Mesenchymal stem cell (in vitro differentiated cells and primary cell): ENCODE measurements at regions not wholly inside any gene's neighbourhood (a gene's known extent, or its start where the extent isn't known, plus 50 kb on each side); places are given as distances from the start of the nearest gene placed in this dataset.

Experiments
- DNase-seq: peaks from one replicate; pipeline ENCODE4 v3.0.0-alpha.2; 2013
- H2AFZ ChIP-seq: one replicate; pipeline ENCODE4 v1.6.1; 2013; ENCODE audit warnings: low read depth, mild to moderate bottlenecking, control low read depth, inconsistent platforms, low read length, moderate library complexity
- H2AK5ac ChIP-seq: 2 replicates; pipeline ENCODE4 v1.6.1; 2013; ENCODE audit warnings: low read length, moderate library complexity, mild to moderate bottlenecking, inconsistent platforms; ENCODE audit not compliant: severe bottlenecking
- H2BK120ac ChIP-seq: one replicate; pipeline ENCODE4 v1.6.1; 2013; ENCODE audit warnings: low read depth, mild to moderate bottlenecking, inconsistent platforms, low read length, moderate library complexity
- H2BK12ac ChIP-seq, 2 experiments: one replicate each; pipeline ENCODE4 v1.6.1; 2013; ENCODE audit warnings: inconsistent platforms in 2 of 2, low read length in 2 of 2, mild to moderate bottlenecking in 2 of 2, moderate library complexity in 2 of 2, control low read depth in 1 of 2
- H2BK15ac ChIP-seq: one replicate; pipeline ENCODE4 v1.6.1; 2013; ENCODE audit warnings: mild to moderate bottlenecking, low read depth, inconsistent platforms; ENCODE audit not compliant: poor library complexity, severe bottlenecking
- H2BK5ac ChIP-seq: 2 replicates; pipeline ENCODE4 v1.6.1; 2013; ENCODE audit warnings: low read depth, mild to moderate bottlenecking, low read length, control low read depth, inconsistent platforms; ENCODE audit not compliant: poor library complexity, severe bottlenecking
- H3K14ac ChIP-seq, 2 experiments: one replicate each; pipeline ENCODE4 v1.6.1; 2013; ENCODE audit warnings: inconsistent platforms in 2 of 2, low read length in 2 of 2, control low read depth in 1 of 2, mild to moderate bottlenecking in 1 of 2, moderate library complexity in 1 of 2
- H3K18ac ChIP-seq, 2 experiments: one replicate each; pipeline ENCODE4 v1.6.1; 2013; ENCODE audit warnings: inconsistent platforms in 2 of 2, low read length in 2 of 2, control low read depth in 1 of 2, low read depth in 1 of 2, mild to moderate bottlenecking in 1 of 2
- H3K23ac ChIP-seq, 2 experiments: one replicate each; pipeline ENCODE4 v1.6.1; 2013; ENCODE audit warnings: inconsistent platforms in 2 of 2, low read length in 2 of 2, mild to moderate bottlenecking in 2 of 2, moderate library complexity in 2 of 2, control low read depth in 1 of 2
- H3K27ac ChIP-seq: 2 replicates; pipeline ENCODE4 v1.5.1; 2013; ENCODE audit warnings: mild to moderate bottlenecking, moderate library complexity, low read length, control low read depth, inconsistent platforms; ENCODE audit not compliant: poor library complexity, severe bottlenecking
- H3K27me3 ChIP-seq, 2 experiments: 2 replicates each; pipeline versions ENCODE4 v1.6.1 to v1.7.0; 2013; ENCODE audit warnings: low read length in 2 of 2, mild to moderate bottlenecking in 2 of 2, moderate library complexity in 2 of 2, control low read depth in 1 of 2, inconsistent platforms in 1 of 2; ENCODE audit not compliant: control insufficient read depth in 1 of 2, insufficient read depth in 1 of 2
- H3K36me3 ChIP-seq, 2 experiments: 2 replicates each; pipeline versions ENCODE4 v1.6.1 to v1.7.0; 2013; ENCODE audit warnings: low read length in 2 of 2, control low read depth in 1 of 2, inconsistent platforms in 1 of 2, low read depth in 1 of 2, mild to moderate bottlenecking in 1 of 2; ENCODE audit not compliant: insufficient read depth in 2 of 2, control insufficient read depth in 1 of 2
- H3K4ac ChIP-seq, 2 experiments: one replicate each; pipeline ENCODE4 v1.6.1; 2013; ENCODE audit warnings: inconsistent platforms in 2 of 2, low read length in 2 of 2, mild to moderate bottlenecking in 2 of 2, moderate library complexity in 2 of 2, control low read depth in 1 of 2, low read depth in 1 of 2
- H3K4me1 ChIP-seq: 2 replicates; pipeline ENCODE4 v1.6.1; 2013; ENCODE audit warnings: low read depth, low read length, control low read depth; ENCODE audit not compliant: control insufficient read depth, insufficient read depth
- H3K4me2 ChIP-seq: 2 replicates; pipeline ENCODE4 v1.6.1; 2013; ENCODE audit warnings: low read length, mild to moderate bottlenecking, inconsistent platforms; ENCODE audit not compliant: poor library complexity, severe bottlenecking
- H3K4me3 ChIP-seq, 2 experiments: 2 replicates each; pipeline versions ENCODE4 v1.5.1 to v1.7.0; 2013; ENCODE audit warnings: low read length in 2 of 2, mild to moderate bottlenecking in 2 of 2, control low read depth in 1 of 2, low read depth in 1 of 2; ENCODE audit not compliant: insufficient read depth in 1 of 2
- H3K79me1 ChIP-seq: replicated peaks from 2 replicates; pipeline ENCODE4 v1.6.1; 2013; ENCODE audit warnings: mild to moderate bottlenecking, control low read depth, low read length, inconsistent platforms; ENCODE audit not compliant: poor library complexity, severe bottlenecking
- H3K9ac ChIP-seq: 2 replicates; pipeline ENCODE4 v1.7.0; 2013; ENCODE audit warnings: mild to moderate bottlenecking, low read length, moderate library complexity
- H3K9me3 ChIP-seq: 2 replicates; pipeline ENCODE4 v1.7.0; 2013; ENCODE audit warnings: mild to moderate bottlenecking, low read length; ENCODE audit not compliant: control insufficient read depth
- H4K8ac ChIP-seq: one replicate; pipeline ENCODE4 v1.6.1; 2013; ENCODE audit warnings: inconsistent platforms, mild to moderate bottlenecking, low read length, moderate library complexity
- H4K91ac ChIP-seq: one replicate; pipeline ENCODE4 v1.6.1; 2013; ENCODE audit warnings: mild to moderate bottlenecking, low read length, inconsistent platforms
- WGBS: methylation state at CpG from one replicate; pipeline ENCODE4 v1.1.7; 2013; ENCODE audit warnings: mixed read lengths; 5-methylcytosine and 5-hydroxymethylcytosine counted together

- DNase-seq: no peak
- no peak overlapping the region for H3K18ac ChIP-seq
- H2BK15ac ChIP-seq: no peak overlapping the region
- no peak overlapping the region for H4K8ac ChIP-seq
- H3K23ac ChIP-seq: no peak overlapping the region
- no peak overlapping the region for H3K4ac ChIP-seq
- H2BK12ac ChIP-seq: no peak overlapping the region
- H3K27me3 ChIP-seq: no peaks in the 10 kb centered on the region
- H3K4me1 ChIP-seq: no peaks in the 10 kb centered on the region
- peaks cover 5% of the 10 kb centered on the region for H3K9me3 ChIP-seq
- no peak overlapping the region for H3K14ac ChIP-seq
- H3K79me1 ChIP-seq: no peaks in the 10 kb centered on the region
- no peak overlapping the region for H3K4me2 ChIP-seq
- WGBS: 86% methylated on average over 3 of the region's 3 CpGs
- H3K4me3 ChIP-seq: no peak overlapping the region
- no peaks in the 10 kb centered on the region for H3K36me3 ChIP-seq
- H2BK120ac ChIP-seq: no peak overlapping the region
- no peak overlapping the region for H4K91ac ChIP-seq
- no peak overlapping the region for H3K9ac ChIP-seq
- no peak overlapping the region for H2BK5ac ChIP-seq
- no peak overlapping the region for H2AK5ac ChIP-seq
- no peak overlapping the region for H3K27ac ChIP-seq
- no peak overlapping the region for H2AFZ ChIP-seq
Observed at GRCh38 chr3:5750091-5750490, 562.6 kb downstream of the EDEM1 start.

GRCh38 chr3:5750874-5751640, 563.5 kb downstream of the EDEM1 start:
- H2BK5ac ChIP-seq: no peak overlapping the region
- no peak overlapping the region for H3K23ac ChIP-seq
- H3K4me1 ChIP-seq: no peaks in the 10 kb centered on the region
- H2BK120ac ChIP-seq: no peak overlapping the region
- H4K91ac ChIP-seq: no peak overlapping the region
- H2AK5ac ChIP-seq: no peak overlapping the region
- H2BK12ac ChIP-seq: no peak overlapping the region
- WGBS: 89% methylated on average over 3 of the region's 3 CpGs
- H3K4me3 ChIP-seq: no peak overlapping the region
- no peak for DNase-seq
- H2AFZ ChIP-seq: no peak overlapping the region
- H3K18ac ChIP-seq: no peak overlapping the region
- H3K36me3 ChIP-seq: no peaks in the 10 kb centered on the region
- no peak overlapping the region for H3K27ac ChIP-seq
- H4K8ac ChIP-seq: no peak overlapping the region
- H3K14ac ChIP-seq: no peak overlapping the region
- H3K9ac ChIP-seq: no peak overlapping the region
- no peak overlapping the region for H3K4me2 ChIP-seq
- H3K4ac ChIP-seq: no peak overlapping the region
- peaks cover 5% of the 10 kb centered on the region for H3K9me3 ChIP-seq
- H2BK15ac ChIP-seq: no peak overlapping the region
- no peaks in the 10 kb centered on the region for H3K79me1 ChIP-seq
- no peaks in the 10 kb centered on the region for H3K27me3 ChIP-seq

DNA sequence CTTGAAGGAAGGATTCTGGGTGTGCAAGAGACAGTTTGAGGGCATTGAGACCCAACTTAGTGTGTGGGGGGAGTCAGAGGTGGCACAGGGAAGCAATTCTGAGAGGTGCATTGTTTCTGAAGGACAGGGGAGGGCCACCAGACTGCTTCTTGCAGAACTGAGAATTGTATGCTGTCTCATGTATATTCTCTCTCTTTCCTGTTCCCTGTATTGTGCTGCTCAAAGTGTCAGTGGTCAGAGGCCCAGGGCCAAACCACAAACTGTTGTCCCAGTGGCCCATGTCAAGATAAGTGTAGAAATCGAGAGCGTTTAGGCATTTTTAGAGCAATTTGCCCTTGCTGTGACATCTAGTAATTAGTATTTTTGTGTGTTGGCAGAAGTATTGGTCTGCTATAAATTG, 567.1 kb downstream of the EDEM1 start:
- Histone ChIP-seq H4K8ac (no peak overlapping the region), H3K4ac (no peak overlapping the region), H3K14ac (no peak overlapping the region), H2BK15ac (no peak overlapping the region), H3K4me3 (no peak overlapping the region), H2AK5ac (no peak overlapping the region), H3K79me1 (no peaks in the 10 kb centered on the region), H2BK5ac (no peak overlapping the region), H3K36me3 (no peaks in the 10 kb centered on the region), H4K91ac (no peak overlapping the region), H2BK12ac (no peak overlapping the region), H2BK120ac (no peak overlapping the region), H2AFZ (no peak overlapping the region), H3K18ac (no peak overlapping the region), H3K4me1 (no peaks in the 10 kb centered on the region), H3K9ac (no peak overlapping the region), H3K23ac (no peak overlapping the region), H3K27ac (no peak overlapping the region), H3K4me2 (no peak overlapping the region), H3K9me3 (no peaks in the 10 kb centered on the region), H3K27me3 (no peaks in the 10 kb centered on the region)
- WGBS: 69% methylated on average over 2 of the region's 2 CpGs
- no peak for DNase-seq

- Histone ChIP-seq H3K27me3 (no peaks in the 10 kb centered on the region), H2BK120ac (no peak overlapping the region), H3K9ac (no peak overlapping the region), H3K14ac (no peak overlapping the region), H2AFZ (no peak overlapping the region), H2BK15ac (no peak overlapping the region), H3K36me3 (no peaks in the 10 kb centered on the region), H2BK5ac (no peak overlapping the region), H2BK12ac (no peak overlapping the region), H3K4ac (no peak overlapping the region), H4K91ac (no peak overlapping the region), H3K79me1 (no peaks in the 10 kb centered on the region), H3K9me3 (no peaks in the 10 kb centered on the region), H3K4me3 (no peak overlapping the region), H2AK5ac (no peak overlapping the region), H3K18ac (no peak overlapping the region), H3K4me2 (no peak overlapping the region), H3K23ac (no peak overlapping the region), H3K4me1 (no peaks in the 10 kb centered on the region), H3K27ac (no peak overlapping the region), H4K8ac (no peak overlapping the region)
- no peak for DNase-seq
- WGBS: 63% methylated on average over 4 of the region's 4 CpGs
Observed at GRCh38 chr3:5756443-5756842, 568.9 kb downstream of the EDEM1 start.
